Occipital lobe (tissue), 1 donor: ENCODE measurements at regions not wholly inside any gene's neighbourhood (a gene's known extent, or its start where the extent isn't known, plus 50 kb on each side); places are given as distances from the start of the nearest gene placed in this dataset.
A peak's percentile ranks its signal among the peaks of the same experiment; 100 is the strongest.

Source experiments
- DNase-seq: peaks from one replicate; lab custom pipeline; 2025; lab: John Stamatoyannopoulos, UW

DNA sequence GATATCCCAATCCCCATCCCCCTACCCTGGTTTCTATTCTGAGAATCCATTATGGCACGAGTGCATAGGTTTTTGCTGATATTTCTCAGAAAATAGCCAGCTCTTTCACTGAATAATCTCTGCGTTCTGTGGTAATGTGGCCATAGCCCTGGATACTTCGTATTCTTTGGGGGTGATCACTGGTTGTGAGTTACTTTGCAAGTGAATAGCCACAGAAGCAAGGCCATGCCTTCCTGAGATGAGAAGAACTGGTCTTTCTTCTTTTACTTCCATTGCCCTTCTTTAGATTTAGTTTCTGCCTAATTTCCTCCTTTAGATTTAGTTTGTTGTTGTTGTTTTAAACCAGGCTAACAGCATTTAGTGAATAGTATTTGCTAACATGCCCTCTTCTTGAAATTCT is 323.4 kb downstream of the CDC14C start:
- no peak for DNase-seq

DNA sequence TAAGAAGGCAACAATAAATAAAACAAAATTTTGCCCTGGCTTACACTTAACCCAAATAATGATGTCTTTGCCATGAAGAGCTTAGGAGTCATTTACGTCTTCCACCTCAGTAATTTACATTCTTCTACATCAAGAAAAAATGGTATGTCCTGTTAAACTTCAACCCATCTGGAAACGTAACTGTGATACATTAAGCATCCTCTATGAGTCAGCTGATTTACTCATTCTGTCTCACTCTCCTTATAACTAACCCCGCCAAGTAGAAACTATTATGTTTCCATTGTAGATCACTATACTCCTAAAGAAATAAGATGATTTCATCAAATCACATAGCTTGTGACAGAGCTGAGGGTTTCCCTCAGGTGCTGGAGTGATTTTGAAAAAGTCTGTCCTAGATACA is 330.7 kb downstream of the CDC14C start:
- DNase-seq, result no peak

DNA sequence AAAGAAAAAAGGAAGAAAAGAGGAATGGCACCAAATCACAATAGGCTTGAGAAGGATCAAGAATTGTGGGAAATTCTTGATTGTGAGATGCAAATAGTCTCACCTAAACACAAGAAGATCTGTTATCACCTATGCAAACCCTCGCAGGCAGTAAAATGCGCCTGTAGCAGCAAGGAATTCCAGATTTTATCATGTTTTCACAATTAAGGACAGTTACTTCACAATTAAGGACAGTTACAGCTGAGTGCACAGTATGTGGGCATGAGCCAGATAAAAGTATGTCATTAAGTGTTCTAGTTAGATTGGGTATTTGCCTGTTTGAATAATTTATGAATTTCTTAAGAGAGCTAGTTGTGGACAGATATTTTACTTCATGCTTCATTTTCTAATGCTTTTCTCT is 336.2 kb downstream of the CDC14C start:
- no peak for DNase-seq

DNA sequence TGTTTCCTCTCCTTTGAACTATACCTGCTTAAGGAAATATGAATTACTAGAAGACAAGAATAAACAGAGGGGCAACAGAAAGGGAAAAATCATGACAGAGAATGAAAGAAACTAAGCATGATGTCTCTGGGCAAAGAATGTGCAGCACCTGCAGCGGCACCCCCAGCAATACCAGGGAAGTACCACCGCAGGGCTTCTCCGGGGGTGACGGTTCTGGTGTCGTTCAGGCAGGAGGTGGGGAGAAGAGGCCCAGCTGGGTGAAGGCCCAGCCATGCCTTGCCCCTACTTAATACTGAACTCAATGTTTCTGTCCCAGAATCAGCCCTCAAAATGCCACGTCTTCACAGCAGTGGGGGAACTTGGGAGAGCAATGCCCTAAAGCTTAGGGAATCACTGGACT is 337.6 kb downstream of the CDC14C start:
- no peak for DNase-seq

DNA sequence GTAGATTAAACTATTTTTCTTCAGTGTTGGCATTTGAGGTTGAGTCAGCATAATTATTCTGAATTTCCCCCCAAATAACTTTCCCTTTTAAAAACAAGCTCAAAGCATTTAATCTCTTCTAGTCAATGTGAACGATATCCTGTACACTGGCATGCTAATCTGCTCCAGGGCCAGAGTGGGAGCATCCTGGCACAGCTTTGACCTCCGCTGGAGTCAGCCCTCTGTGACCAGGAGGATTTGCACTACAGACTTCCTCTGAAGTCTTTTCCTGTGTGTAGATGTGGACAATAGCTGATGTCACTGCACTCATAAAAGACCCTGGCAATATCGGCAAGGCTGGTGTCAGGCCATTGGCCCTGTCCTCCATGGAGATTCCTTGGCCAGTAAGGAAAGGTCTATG is 340.2 kb downstream of the CDC14C start:
- no peak for DNase-seq

DNA sequence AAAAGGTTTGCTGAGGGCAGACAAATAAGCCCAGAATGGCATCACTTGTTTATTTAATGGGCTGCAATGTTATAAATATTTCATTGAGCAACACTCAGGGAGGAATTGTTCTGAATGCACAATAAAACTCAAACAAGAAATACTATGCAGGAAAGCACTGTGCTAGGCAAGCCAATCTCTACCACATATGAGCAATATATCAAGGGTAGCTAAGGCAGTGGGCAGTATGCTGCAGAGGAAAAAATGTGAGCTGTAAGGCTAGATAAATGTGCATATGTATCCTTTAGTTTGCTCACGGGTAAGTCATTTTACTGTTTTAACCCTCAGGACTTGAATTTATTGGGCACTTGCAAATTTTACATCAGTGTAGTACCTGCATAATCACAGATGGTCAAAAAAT is 349.6 kb downstream of the CDC14C start:
- no peak for DNase-seq

DNA sequence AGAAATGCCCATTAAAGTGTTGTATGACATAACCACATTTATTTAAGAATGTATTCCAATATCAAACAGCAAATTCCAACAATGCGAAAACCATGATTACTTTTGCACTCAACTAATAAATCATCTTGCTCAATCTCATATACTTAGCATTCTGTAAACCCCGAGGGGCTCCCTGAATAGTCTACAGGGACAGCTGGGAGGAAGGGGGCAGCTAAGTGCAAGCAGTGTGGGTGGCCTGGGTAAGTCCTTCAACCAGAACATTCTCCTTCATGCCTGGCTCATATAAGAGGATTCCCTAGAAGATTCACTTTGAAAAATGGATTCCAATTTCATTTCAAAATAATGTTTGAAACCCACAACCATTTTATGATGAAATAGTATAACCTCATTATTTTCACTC is 355.5 kb downstream of the CDC14C start:
- no peak for DNase-seq

DNA sequence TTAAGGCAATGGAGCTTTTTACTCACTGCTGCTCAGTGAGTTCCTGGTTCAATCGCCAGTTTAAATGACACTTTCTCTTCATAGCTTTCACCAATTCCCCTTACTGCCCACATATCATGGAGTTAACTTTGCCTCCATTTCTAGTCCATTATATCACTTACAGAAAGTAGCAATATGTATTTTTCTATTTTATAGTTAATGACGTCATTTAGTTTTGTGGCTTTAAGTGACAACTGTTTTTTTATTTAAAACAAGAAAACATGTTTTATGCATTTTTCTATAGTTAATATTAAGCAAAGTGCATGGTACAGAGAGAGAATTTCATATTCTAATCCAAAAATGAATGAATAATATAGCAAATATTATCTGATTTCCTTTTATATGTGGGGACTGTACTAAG is 363.3 kb downstream of the CDC14C start:
- DNase-seq, result no peak

DNA sequence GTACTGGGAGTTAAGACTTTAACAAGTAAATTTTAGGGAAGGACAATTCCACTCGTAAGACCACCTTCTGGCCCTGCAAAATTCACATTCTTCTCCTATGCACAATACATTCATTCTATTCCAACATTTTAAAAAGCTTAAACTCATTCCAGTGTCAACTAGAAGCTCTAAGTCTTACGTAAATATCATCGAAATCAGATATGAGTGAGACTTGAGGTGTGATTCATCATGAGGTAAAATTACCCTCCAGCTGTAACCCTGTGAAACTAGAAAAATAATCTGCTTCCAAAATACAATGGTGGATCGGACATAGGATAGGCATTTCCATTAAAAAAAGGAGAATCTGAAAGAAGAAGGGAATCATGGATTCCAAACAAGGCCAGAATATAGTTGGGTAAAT is 370.3 kb downstream of the CDC14C start:
- DNase-seq, result no peak

DNA sequence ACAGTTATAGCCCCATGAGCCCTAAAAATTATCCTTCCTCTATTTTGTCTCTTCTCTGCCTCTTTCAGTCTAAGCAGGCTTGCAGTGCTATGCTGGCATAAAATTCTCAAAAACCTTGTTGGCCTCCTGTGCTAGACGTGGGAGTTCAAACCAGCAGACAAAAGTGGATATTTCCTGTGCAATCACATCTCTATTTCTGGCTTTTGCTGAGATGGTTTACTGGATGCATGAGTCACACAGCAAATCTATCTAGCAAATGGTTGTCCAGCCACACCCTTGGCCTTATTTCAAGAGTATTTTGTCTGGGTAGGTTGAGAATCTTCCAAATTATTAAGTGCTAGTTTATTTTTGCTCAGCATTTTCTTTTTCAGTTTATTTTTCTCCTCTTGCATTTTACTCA is 370.8 kb downstream of the CDC14C start:
- peak; percentile 22 for DNase-seq

DNA sequence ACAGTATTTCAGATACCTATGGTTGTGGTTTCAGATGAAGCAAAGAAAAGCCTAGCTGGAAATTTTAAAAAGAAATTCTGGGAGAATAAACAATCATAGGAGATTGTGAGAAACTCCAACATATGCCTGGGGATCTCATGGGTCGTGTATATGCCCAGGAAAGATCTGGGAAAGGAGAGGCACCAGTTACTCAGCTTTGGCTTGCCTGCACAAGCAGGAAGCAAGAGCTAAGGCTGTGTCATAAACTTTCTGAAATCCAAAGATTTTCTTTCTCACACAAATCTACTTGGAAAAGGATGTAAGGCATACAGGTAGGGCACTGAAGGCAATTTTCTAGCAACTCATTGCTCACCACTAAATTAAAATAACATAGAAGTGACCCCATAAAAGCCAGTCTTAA is 373.6 kb downstream of the CDC14C start:
- DNase-seq, result no peak

DNA sequence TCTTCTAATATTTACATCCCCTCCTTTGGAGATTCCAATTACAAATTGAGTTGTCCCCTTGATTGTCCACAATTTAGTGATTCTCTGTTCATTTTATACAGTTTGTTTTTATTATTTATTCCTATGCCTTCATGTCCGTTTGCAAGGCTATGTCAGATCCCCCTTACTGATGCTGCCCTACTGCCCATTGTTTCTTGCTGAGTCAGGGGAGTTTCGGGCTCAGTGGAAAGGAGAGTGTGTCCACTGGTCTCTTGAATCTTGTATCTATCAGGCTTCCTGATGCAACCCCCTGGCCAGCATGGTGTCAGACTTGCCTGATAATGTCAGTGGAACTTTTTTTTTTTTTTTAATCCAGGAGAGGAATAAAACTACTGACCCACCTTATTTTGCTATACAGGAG is 384.4 kb downstream of the CDC14C start:
- no peak for DNase-seq

DNA sequence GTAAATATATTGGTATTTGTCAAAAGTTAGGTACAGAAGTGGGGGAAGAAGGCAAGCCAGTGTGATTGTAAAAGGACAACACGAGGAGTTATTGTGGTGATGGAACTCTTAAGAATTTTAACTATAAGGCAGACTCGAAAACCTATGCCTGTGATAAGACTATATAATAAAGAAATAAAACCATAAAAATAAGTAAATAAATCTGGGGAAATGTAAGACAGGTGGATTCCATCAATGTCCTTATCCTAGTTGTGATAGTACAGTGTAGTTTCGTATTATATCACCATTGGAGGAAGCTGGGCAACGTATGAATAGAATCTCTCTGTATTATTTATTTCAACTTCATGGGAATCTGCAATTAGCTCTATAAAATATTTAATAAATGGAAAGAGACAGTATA is 395.7 kb downstream of the CDC14C start:
- no peak for DNase-seq

DNA sequence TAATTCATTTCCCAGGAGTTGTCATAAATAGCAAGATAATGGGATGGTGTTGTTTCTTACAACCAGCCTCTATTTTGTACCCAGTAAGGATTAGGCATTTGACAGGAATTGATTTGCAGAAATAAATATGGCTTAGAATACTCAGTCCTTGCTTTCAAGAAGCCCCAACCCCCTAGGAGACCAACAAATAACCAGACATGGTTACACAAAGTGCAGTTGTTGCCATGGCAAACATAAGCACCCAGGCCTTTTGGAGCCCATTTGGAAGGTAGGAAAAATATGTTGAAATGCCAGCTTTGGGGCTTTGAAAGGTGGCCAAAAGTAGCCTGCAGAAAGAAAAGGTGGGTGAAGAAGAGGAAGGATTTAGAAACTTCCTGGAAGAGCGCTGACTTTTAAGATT is 397.5 kb downstream of the CDC14C start:
- no peak for DNase-seq

DNA sequence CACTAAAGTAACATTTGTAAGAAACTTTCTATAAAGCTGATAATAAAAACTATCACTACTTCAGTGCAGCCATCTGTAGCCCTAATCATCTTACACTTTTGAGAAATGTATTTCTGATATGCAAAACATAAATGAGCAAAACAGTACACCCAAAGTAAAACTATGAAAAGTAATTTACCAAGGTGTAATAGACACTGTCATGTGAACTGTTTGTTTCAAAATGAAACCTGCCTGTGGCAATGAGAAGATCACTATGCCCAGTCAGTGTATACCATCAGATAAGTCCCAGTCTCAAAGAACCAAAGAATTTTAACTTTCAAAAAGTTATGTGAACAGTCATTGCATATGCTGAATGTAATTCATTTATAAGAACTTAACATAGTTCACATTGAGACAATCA is 398.1 kb downstream of the CDC14C start:
- no peak for DNase-seq

DNA sequence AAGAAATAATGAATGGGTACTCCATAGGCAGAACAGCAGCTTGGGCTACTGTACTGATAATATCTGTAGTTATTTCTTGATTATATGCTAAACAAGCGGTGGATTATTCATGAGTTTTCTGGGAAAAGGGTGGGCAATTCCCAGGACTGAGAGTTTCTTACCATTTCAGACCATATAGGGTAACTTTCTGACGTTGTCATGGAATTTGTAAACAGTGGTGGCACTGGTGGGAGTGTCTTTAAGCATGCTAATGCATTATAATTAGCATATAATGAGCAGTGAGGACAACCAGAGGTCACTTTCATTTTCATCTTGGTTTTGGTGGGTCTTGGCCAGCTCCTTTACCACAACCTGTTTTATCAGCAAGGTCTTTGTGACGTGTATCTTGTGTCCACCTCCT is 399.7 kb downstream of the CDC14C start:
- DNase-seq, result no peak

DNA sequence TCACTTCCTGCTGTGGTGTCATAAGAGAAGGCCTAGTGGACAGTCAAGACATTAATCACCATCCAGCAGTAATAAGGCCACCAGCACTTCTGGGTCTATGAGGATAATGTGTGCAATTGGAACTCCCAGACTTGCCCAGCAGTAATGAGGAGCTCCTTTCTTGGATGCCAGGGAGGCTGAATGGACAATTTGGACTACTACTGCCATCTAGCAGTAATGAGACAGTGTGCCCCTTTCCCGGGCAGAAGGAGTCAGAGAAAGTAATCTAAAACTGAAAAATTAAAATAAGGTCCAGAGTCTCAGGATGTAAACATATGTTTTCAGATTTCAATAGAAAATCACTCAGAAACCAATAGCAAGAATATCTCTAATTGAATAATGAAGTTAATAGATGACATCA is 400.4 kb downstream of the CDC14C start:
- no peak for DNase-seq

DNA sequence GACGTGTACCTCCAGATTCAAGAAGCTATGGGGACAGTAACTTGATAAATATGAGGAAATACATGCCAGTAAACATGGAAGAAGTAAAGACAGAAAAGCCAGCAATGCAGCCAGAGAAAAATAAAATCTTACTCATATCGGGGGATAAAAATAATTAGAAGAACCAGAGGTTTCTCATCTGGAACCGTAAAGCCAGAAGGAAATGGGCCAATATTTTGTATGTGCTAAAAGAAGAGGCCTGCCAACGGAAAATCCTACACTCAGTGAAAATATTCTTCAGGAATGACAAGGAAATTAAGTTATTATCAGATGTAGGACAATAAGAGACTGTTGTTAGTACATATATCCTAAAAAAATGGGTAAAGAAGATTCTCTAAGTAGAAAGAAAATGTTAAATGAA is 401.2 kb downstream of the CDC14C start:
- DNase-seq, result no peak

DNA sequence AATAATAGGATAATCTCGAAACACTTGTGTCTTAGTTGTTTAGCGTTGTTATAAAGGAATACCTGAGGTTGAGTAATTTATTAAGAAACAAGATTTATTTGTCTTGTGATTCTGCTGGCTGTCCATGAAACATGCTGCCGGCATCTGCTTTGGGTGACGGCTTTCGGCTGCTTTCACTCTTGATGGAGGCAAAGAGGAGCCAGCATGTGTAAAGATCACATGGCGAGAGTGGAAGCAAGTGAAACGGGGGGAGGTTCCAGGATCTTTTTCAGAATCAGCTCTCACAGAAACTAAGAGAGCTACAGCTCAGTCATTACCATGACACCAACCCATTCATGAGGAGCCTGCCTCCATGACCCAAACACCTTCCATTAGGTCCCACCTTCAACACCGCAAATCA is 402.8 kb downstream of the CDC14C start:
- DNase-seq, result no peak

DNA sequence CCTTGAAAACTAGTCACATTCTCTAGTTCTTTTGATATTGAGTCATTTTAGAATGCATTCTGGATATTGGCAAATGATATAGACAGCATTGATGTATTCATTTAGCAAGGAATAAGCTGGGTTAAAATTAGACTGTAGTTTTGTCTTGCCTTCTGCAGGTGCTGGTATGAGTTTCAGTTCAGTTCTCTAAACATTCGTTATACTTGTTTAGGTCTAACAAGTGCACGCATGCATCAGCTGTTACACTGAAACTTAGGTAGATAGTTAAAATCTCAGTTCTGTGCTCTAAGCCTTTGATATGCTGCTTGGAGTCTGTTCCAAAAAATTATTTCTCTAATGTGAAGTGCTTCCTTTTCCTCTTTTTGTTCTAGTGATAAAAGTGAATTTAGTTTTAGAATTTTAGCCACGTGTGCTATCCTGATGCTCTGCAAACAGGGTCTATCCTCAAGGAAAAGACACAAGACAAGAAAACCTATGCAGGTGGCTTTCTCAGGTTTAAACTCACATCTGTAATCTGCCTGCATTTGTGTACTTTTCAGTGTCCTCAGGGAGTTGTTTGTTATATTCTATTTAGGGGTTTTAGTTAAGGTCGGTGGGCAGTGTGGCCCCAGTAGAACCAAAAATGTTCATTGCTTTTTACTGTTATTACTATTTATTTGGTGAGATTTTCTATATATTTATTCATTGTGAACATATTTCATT is 409.0 kb downstream of the CDC14C start:
- DNase-seq, result no peak

DNA sequence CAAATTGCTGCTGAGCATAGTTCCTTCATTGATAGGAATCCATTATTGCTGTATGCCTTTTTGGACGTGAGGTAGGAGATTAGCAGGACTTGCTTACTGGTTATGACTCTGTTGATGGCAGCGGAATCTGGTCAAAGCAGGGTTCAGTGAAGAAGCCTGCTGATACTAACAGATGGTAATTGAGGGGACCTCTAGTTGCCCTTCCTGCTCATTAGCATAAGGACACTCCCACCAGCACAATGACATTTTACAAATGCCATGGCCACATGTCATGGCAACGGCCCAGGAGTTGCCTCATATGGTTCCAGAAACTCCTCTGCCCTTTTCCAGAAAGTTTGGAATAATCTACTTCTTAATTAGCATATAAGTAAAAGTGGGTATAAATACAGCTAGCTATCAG is 417.5 kb downstream of the CDC14C start:
- no peak for DNase-seq

DNA sequence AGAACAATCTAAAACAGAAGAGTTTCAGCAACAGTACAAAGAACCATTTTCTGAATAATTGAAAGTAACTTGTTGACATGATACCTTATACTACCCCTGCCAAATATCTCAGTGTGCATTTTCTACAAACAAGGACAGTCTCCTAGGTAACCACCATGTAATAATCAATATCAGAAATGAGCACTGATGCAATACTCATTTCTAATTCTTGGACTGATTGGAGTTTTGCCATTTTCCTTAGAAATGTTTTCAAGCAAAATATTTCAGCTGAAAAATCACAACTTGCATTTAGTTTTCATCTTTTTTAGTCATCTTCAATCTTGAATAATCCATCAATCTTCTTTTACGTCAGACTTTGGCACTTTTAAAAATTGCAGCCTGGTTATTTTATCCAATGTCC is 420.2 kb downstream of the CDC14C start:
- no peak for DNase-seq

DNA sequence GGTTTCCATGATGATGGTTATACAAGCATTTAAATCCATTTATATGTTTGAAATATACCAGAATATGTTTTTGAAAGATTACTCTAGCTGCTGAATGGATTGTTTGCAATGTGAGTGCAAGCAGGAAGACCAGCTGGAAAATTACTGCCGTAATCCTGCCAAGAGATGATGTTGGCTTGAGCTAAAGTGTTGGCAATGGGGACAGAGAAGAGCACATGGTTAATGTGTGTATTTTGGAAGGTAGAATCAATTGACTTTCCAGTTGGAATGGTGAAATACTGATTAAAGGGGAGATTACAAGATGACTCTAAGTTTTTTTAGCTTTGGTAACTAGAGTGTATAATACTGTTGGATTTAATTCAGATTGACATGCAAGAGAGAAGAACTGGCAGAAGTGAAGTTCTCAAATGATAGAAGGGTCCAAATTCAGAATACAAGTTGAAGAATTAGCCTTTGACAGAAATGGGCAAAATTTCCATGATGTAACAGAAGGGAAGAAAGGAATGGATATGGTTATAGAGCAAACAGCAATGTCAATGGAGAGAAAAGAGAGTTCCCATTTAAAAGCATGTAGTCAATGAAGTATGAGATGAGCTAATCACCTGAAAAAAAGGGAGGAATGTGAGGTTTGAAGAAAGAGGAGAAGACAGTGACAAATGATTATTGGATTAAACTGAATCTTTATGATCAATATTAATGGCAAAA is 422.0 kb downstream of the CDC14C start:
- no peak for DNase-seq

DNA sequence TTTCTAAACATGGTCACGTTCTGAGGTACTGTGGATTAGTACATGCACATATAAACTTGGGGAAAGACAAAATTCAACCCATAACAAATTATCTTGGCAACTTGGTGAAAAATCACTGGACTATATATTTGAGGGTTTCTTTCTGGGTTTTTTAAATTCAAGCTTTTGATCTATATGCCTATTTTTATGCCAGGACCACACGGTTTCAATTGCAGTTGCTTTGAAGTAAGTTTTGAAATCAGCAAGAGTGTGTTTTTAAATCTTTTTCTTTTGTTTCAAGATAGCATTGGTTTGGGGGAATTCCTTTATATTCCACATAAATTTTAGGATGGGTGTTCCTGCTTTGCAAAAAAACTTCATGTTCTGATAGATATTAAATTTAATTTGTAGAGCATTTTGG is 406.4 kb upstream of the VWC2 start:
- no peak for DNase-seq
